Type B pancreatic cell (in vitro differentiated cells): ENCODE measurements at regions not wholly inside any gene's neighbourhood (a gene's known extent, or its start where the extent isn't known, plus 50 kb on each side); places are given as distances from the start of the nearest gene placed in this dataset.

Source experiments
- DNase-seq: peaks from one replicate; pipeline ENCODE4 v3.0.0; 2021; ENCODE audit warnings: mixed read lengths; ENCODE audit not compliant: unreplicated experiment; ENCODE audit errors: extremely low spot score
- H3K27ac Mint-ChIP-seq: 2 replicates; pipeline ENCODE4 v1.8.0; 2021; ENCODE audit warnings: mild to moderate bottlenecking, mixed read lengths
- H3K27me3 Mint-ChIP-seq: 2 replicates; pipeline ENCODE4 v1.8.0; 2021; ENCODE audit warnings: mixed read lengths
- H3K36me3 Mint-ChIP-seq: 2 replicates; pipeline ENCODE4 v1.8.0; 2021; ENCODE audit warnings: mixed read lengths
- H3K4me1 Mint-ChIP-seq: one replicate; pipeline ENCODE4 v1.8.0; 2021; ENCODE audit warnings: mixed read lengths; ENCODE audit not compliant: unreplicated experiment
- H3K4me3 Mint-ChIP-seq: 2 replicates; pipeline ENCODE4 v1.8.0; 2021; ENCODE audit warnings: mild to moderate bottlenecking, mixed read lengths
- H3K9me3 Mint-ChIP-seq: 2 replicates; pipeline ENCODE4 v1.8.0; 2021; ENCODE audit warnings: mixed read lengths
- TF ChIP-seq, protein P1 (sequence below): fragments of 200-600 bp; sonication (generic); conservative IDR thresholded peaks from 2 replicates; pipeline ENCODE4 v1.5.0; 2021; ENCODE audit warnings: antibody characterized with exemption, mild to moderate bottlenecking

DNA sequence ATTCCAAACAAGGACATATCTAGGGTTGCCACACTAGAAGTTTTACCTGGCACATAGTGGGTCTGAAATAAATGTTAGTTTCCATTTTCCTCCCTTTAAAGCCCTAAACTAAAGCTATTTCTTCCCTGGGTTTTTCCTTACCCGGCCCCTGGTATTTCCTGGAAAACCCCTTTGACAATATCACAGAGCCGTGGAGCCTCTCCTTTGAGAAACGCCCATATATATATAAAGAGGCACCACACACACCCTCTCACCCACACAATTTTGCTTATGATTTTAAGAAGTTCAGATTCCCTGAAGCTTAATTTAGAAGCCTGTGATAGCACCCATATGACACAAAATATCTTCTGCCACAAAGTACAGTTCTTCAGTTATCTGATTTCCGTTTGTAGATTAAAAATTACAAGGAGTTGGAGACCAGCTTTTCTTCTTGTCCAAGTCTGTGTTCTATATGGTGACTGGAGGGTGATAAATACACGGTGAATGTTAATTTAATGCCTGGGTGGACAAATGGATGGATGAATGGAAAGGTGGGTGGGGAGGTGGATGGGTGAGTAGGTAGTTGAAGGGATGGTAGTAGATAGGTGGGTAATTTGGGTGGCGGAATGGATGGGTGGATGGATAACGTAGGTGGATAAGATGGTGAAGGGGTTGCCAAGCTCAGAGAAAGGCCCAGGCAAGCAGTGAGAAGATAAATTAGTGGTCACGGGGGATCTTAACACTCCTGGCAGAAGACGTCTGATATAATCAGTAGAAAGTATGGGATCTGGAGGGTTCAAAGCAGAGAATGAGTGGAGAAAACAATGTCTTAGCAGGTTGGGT lies 154.4 kb upstream of the FGGY start:
- peaks cover 10% of the 10 kb centered on the region for H3K27me3 Mint-ChIP-seq
- no peak for DNase-seq
- no peaks in the 10 kb centered on the region for H3K9me3 Mint-ChIP-seq
- H3K4me1 Mint-ChIP-seq: peaks cover 57% of the 10 kb centered on the region
- peak overlapping the region; percentile 67 for H3K27ac Mint-ChIP-seq
- H3K36me3 Mint-ChIP-seq: no peaks in the 10 kb centered on the region
- TF ChIP-seq, protein P1, sequence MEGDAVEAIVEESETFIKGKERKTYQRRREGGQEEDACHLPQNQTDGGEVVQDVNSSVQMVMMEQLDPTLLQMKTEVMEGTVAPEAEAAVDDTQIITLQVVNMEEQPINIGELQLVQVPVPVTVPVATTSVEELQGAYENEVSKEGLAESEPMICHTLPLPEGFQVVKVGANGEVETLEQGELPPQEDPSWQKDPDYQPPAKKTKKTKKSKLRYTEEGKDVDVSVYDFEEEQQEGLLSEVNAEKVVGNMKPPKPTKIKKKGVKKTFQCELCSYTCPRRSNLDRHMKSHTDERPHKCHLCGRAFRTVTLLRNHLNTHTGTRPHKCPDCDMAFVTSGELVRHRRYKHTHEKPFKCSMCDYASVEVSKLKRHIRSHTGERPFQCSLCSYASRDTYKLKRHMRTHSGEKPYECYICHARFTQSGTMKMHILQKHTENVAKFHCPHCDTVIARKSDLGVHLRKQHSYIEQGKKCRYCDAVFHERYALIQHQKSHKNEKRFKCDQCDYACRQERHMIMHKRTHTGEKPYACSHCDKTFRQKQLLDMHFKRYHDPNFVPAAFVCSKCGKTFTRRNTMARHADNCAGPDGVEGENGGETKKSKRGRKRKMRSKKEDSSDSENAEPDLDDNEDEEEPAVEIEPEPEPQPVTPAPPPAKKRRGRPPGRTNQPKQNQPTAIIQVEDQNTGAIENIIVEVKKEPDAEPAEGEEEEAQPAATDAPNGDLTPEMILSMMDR: no peak
- H3K4me3 Mint-ChIP-seq: peak overlapping the region; percentile 47

DNA sequence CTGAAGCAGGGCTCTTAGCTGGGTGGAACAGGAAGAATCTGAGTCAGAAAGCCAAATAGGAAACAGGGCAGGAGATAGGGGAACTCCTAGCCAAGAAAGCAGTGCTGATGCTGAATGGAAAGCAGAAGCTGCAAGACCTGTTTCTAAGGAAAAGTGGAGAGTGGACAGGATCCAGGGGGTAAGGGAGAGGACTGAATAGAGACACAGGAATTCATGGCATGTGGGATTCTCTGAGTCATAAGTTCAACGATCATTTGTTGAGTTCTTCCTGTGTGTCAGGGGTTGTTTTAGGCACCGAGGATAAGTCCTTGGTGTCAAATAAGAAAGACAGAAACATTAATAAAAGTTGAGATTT lies 153.8 kb upstream of the FGGY start:
- peaks cover 14% of the 10 kb centered on the region for H3K27me3 Mint-ChIP-seq
- no peaks in the 10 kb centered on the region for H3K9me3 Mint-ChIP-seq
- peaks cover 61% of the 10 kb centered on the region for H3K4me1 Mint-ChIP-seq
- peak overlapping the region; percentile 47 for H3K4me3 Mint-ChIP-seq
- DNase-seq: no peak
- peak overlapping the region; percentile 67 for H3K27ac Mint-ChIP-seq
- H3K36me3 Mint-ChIP-seq: no peaks in the 10 kb centered on the region
- TF ChIP-seq, protein P1: no peak

DNA sequence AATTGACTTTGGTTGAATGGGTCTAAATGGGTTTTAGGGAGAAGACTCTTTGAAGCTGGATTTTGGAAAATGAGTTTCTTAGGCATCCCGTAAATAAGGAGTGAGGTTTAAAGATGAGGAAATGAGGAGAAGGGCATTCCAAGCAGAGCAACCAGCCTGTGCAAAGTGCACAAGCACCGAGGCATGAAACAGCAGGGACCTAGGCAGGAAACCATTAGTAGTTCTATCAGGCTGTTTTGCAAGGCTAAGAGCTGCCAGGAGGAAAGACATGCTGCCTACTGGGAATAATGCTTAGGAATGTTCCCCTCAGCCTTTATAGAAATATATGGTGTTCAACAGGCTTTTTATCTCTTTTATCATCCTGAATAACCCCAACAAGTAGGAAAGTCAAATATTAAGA lies 153.1 kb upstream of the FGGY start:
- Mint-ChIP-seq H3K9me3 (no peaks in the 10 kb centered on the region), H3K4me3 (peak overlapping the region; percentile 1), H3K4me1 (peaks cover 58% of the 10 kb centered on the region), H3K27ac (peak overlapping the region; percentile 67), H3K27me3 (peaks cover 15% of the 10 kb centered on the region), H3K36me3 (no peaks in the 10 kb centered on the region)
- TF ChIP-seq, protein P1: no peak
- DNase-seq: no peak

DNA sequence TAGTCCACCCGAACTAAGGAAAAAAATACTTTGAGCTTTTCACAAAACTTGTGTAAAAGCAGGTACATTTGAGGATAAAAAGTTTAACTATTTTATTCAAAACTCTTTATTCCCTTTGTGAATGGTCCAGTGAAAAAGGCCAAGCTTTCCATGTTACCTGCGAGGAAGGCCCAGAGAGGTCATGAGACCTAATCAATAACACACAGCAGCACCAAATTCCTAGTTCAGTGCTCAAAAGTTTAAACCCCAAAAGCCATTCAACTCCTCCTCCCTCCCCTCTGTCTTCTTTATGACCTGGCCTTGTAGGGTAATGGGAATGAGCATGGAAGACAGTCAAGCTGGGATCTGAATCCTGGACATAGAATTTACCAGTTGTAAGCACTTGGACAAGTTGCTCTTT lies 151.9 kb upstream of the FGGY start:
- Mint-ChIP-seq H3K27me3 (peaks cover 17% of the 10 kb centered on the region), H3K4me1 (peaks cover 51% of the 10 kb centered on the region), H3K9me3 (no peaks in the 10 kb centered on the region), H3K36me3 (no peaks in the 10 kb centered on the region), H3K27ac (no peak overlapping the region), H3K4me3 (no peak overlapping the region)
- DNase-seq: no peak
- TF ChIP-seq, protein P1: no peak

DNA sequence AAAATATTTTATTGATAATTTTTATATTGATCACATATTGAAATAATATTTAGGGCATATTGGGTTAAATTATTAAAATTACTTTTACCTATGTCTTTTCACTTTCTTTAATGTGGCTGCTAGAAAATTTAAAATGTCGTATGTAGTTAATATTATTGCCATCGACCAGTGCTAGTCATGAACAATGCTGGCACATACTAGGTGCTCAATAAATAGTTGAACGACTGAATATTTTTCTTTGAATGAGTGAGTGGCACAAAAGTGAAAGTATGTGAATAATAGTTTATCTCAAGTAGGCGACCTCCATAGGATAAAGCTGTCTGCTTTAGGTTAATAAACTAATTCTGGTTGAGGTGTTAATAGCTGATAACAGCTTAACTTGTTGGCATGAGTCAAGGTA lies 150.8 kb upstream of the FGGY start:
- Mint-ChIP-seq H3K27me3 (peaks cover 17% of the 10 kb centered on the region), H3K27ac (no peak overlapping the region), H3K9me3 (no peaks in the 10 kb centered on the region), H3K36me3 (no peaks in the 10 kb centered on the region), H3K4me1 (peaks cover 49% of the 10 kb centered on the region), H3K4me3 (peak overlapping the region; percentile 87)
- DNase-seq: no peak
- TF ChIP-seq, protein P1: no peak
